Neural progenitor cell (in vitro differentiated cells): ENCODE measurements at regions not wholly inside any gene's neighbourhood (a gene's known extent, or its start where the extent isn't known, plus 50 kb on each side); places are given as distances from the start of the nearest gene placed in this dataset.

Experiments
- CTCF ChIP-seq: fragments of 200-600 bp; sonication (generic); IDR thresholded peaks from 2 replicates; pipeline ENCODE4 v1.5.1; 2017; ENCODE audit warnings: antibody characterized with exemption, mild to moderate bottlenecking
- EZH2 ChIP-seq: fragments of 200-600 bp; sonication (generic); IDR thresholded peaks from 2 replicates; pipeline ENCODE4 v1.6.1; 2017; ENCODE audit warnings: antibody characterized with exemption, mild to moderate bottlenecking, moderate library complexity
- EZH2phosphoT487 ChIP-seq: fragments of 200-600 bp; sonication (generic); IDR thresholded peaks from 2 replicates; pipeline ENCODE4 v1.6.1; 2017; ENCODE audit warnings: antibody characterized with exemption

- TF ChIP-seq CTCF (no peak), EZH2 (no peak), EZH2phosphoT487 (no peak)
These were observed 132.3 kb upstream of the IRX2 start for GRCh38 chr5:2883771-2884170.
